Thymus (tissue), 11 donors: ENCODE measurements at regions not wholly inside any gene's neighbourhood (a gene's known extent, or its start where the extent isn't known, plus 50 kb on each side); places are given as distances from the start of the nearest gene placed in this dataset.

Source experiments
- DNase-seq, 9 donors: peaks; one replicate each; pipeline ENCODE4 v3.0.0-alpha.2; 2013; ENCODE audit warnings: low spot score in 9 of 9, low read depth in 6 of 9, missing footprints in 1 of 9
- H3K27ac ChIP-seq, 2 donors: one replicate each; pipeline ENCODE4 v1.5.1; 2013; ENCODE audit warnings: control low read depth in 1 of 2, low read depth in 1 of 2, low read length in 1 of 2, mild to moderate bottlenecking in 1 of 2, moderate library complexity in 1 of 2
- H3K27me3 ChIP-seq, 2 donors: one replicate each; pipeline ENCODE4 v1.5.1; 2013; ENCODE audit warnings: low read length in 1 of 2; ENCODE audit not compliant: control insufficient read depth in 2 of 2, insufficient read depth in 1 of 2
- H3K36me3 ChIP-seq, 2 donors: one replicate each; pipeline ENCODE4 v1.5.1; 2013; ENCODE audit warnings: low read length in 1 of 2, mild to moderate bottlenecking in 1 of 2, moderate library complexity in 1 of 2; ENCODE audit not compliant: control insufficient read depth in 2 of 2, insufficient read depth in 2 of 2
- H3K4me1 ChIP-seq, 2 donors: one replicate each; pipeline ENCODE4 v1.5.1; 2013; ENCODE audit warnings: low read length in 2 of 2; ENCODE audit not compliant: control insufficient read depth in 2 of 2, insufficient read depth in 2 of 2
- H3K4me3 ChIP-seq, 2 donors: one replicate each; pipeline ENCODE4 v1.5.1; 2013; ENCODE audit warnings: low read length in 2 of 2, control low read depth in 1 of 2, mild to moderate bottlenecking in 1 of 2
- H3K9me3 ChIP-seq, 2 donors: one replicate each; pipeline ENCODE4 v1.5.1; 2013; ENCODE audit warnings: low read length in 1 of 2, mild to moderate bottlenecking in 1 of 2; ENCODE audit not compliant: control insufficient read depth in 2 of 2, insufficient read depth in 1 of 2
- WGBS: extraction: QIAGEN DNeasy Blood & Tissue Kit; methylation state at CpG from one replicate; pipeline ENCODE4 v1.1.7; 2013; 5-methylcytosine and 5-hydroxymethylcytosine counted together
- donor health status: healthy.

DNA sequence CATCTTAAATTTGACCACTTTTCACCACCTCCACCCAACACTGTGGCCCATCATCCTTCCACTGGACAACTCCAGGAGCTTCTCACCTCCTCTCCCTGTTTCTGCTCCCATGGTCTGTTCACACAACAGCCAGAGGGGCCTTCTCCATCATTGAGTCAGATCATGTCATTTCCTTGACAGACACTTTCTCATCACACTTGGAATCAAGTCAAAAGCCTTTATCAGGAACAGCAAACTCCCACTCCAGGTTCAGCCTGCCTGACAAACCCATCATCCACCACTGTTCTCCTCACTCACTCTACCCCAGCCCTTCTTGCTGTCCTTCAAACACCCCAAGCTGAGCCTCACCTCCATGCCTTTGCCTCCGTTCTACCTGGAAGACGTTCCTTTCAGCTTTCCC, 78.4 kb upstream of the ADRA1B start:
- Histone ChIP-seq H3K9me3 (no peaks in the 10 kb centered on the region), H3K27ac (no peak overlapping the region), H3K27me3 (no peaks in the 10 kb centered on the region), H3K36me3 (no peaks in the 10 kb centered on the region), H3K4me1 (no peaks in the 10 kb centered on the region), H3K4me3 (no peak overlapping the region)
- WGBS = 95% methylated on average over 2 of the region's 2 CpGs
- no peak for DNase-seq

DNA sequence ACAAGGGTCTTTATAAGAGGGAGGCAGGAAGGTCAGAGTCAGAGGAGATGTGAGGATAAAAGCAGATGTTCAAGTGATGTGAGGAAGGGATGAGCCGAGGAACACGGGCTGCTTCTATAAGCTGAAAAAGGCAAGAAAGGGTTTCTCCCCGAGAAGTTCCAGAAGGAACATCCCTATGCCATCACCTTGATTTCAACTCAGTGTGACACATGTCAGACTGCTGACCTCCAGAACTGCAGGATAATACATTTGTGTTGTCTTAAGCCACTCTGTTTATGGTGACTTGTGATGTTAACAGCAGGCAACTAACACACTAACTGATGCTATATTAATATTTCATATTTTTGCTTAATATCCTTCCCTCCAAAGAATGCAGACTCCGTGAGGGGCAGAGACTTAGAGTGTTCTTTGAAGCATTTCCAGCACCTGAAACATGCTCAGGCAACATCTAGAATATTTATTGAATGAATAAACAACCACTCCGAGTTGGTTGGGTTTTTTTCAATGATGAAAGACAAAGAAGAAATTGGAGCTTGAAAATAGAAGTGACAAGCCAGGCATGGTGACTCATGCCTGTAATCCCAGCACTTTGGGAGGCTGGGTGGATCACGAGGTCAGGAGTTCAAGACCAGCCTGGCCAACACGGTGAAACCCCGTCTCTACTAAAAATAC, 77.6 kb upstream of the ADRA1B start:
- H3K36me3 ChIP-seq = no peaks in the 10 kb centered on the region
- WGBS = 90% methylated on average over 8 of the region's 8 CpGs

DNA sequence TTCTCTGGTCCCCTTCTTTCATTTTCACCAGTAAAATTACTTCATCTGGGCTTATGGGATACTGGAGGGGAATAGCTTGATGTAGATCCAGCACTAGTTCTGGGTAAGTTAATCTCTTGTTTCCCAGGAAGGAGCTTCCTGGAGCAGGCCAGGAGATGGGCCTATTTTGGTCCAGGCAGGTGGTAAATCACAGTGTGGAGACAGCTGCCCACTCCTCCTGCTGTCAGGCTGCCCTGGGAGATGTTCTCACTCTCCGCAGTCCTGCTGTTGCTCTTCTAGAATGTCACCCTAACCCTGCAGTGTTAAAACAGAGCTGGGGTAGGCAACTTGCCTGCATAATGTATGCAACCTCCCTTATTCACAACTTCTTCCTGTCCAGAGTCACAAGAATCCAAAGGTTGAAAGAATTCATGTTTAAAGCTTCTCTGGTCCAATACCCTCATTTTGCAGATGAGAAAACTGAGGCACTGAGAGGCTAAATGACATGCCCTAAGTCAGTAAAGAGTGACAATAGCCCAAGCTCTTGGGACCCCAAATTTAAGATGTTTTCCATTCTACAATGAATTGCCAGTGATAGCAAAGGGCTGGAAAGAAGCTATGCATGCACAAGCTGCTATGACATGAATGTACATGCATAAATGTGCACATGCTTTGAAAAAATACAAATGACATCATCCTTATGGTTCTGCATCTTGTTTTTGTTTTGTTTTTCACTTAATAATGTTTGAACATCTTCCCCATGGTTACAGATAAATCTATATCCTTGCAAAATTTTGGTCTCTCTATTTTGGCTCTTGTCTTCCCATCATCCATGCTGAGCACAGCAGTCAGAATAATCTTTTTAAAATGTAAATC, 71.8 kb upstream of the ADRA1B start:
- H3K27ac ChIP-seq = no peak overlapping the region
- H3K4me3 ChIP-seq = no peak overlapping the region
- no peaks in the 10 kb centered on the region for H3K36me3 ChIP-seq
- no peak for DNase-seq
- no peaks in the 10 kb centered on the region for H3K4me1 ChIP-seq
- H3K9me3 ChIP-seq = no peaks in the 10 kb centered on the region
- WGBS = 88% methylated on average over 1 of the region's 1 CpG
- no peaks in the 10 kb centered on the region for H3K27me3 ChIP-seq

More for the DNA sequence above, 77.6 kb upstream of the ADRA1B start:
- Histone ChIP-seq H3K27ac (no peak overlapping the region), H3K27me3 (no peaks in the 10 kb centered on the region), H3K4me1 (no peaks in the 10 kb centered on the region), H3K9me3 (no peaks in the 10 kb centered on the region), H3K4me3 (no peak overlapping the region)
- DNase-seq = no peak

DNA sequence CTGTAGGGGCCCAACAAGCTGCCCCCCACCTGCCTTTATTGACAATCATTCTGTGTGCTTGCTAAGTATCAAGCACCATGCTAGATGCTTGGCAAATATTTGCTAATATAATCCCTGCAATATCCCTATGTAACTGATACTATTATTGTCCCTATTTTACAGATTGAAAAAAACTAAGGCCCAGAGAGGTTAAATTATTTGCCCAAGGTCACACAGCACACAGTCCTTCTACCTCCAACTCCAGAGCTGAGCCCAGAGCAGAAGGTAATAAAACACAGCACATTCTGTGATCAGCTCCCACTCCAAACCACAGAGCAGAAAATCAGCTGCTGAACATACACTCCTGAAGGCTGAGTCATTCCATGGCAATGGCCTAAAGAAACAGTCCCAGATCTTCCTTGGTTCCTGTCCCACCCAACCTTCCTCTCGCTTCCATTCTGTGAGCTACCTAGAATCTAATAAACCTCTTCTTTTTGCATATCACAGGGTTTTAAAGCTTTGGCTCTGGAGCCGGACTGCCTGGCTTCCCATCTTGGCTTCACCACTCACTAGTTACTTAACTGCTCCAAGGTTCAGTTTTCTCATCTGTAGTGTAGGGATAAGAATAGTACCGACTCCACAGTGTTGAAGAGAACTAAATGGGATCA, 66.7 kb upstream of the ADRA1B start:
- H3K4me1 ChIP-seq = no peaks in the 10 kb centered on the region
- H3K36me3 ChIP-seq = no peaks in the 10 kb centered on the region
- no peaks in the 10 kb centered on the region for H3K27me3 ChIP-seq
- no peak for DNase-seq
- 95% methylated on average over 3 of the region's 3 CpGs for WGBS
- no peak overlapping the region for H3K4me3 ChIP-seq
- no peaks in the 10 kb centered on the region for H3K9me3 ChIP-seq
- no peak overlapping the region for H3K27ac ChIP-seq

DNA sequence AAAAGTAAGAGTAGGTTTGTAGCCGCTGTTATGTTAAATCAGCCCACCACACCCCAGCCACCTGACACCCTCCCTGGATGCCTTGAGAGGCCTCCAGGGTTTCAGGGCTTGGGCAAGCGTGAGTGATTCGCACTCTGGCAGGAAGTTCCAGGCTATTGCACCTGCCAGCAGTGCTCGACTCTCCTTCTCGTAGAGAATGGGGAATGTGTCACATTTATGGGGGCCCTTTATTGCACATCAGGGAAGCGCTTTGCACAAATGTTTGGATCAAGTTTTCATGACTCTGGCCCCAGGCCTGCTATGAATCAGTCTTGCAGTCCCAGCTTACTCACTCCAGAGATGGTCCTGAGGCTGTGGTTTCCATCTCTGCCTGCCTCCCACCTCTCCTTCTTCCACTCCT, 66.1 kb upstream of the ADRA1B start:
- H3K4me3 ChIP-seq = no peak overlapping the region
- 83% methylated on average over 6 of the region's 6 CpGs for WGBS
- no peaks in the 10 kb centered on the region for H3K9me3 ChIP-seq

DNA sequence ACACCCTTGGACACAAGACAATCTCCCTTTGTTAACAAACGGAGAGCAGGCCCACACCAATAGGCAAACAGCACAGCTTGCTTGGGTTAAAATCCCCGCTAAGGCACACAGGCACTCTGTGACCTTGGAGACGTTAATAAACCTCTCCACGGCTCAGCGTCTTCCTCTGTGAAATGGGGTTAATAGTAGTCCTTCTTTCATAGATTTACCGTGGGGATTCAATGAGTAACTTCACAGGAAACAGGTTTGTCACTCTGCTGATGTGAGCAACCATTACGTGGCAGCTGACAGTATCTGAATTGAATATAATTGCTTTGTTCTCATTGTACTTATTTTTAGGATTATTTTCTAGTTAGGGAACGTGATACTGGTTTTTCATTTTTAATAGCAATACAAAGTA, 65.2 kb upstream of the ADRA1B start:
- H3K4me3 ChIP-seq = no peak overlapping the region
- no peaks in the 10 kb centered on the region for H3K27me3 ChIP-seq
- H3K36me3 ChIP-seq = no peaks in the 10 kb centered on the region
- no peaks in the 10 kb centered on the region for H3K4me1 ChIP-seq
- no peak for DNase-seq
- no peaks in the 10 kb centered on the region for H3K9me3 ChIP-seq
- WGBS = 92% methylated on average over 8 of the region's 8 CpGs
- no peak overlapping the region for H3K27ac ChIP-seq

More for the DNA sequence above, 66.1 kb upstream of the ADRA1B start:
- Histone ChIP-seq H3K27ac (no peak overlapping the region), H3K4me1 (no peaks in the 10 kb centered on the region), H3K27me3 (no peaks in the 10 kb centered on the region), H3K36me3 (no peaks in the 10 kb centered on the region)
- DNase-seq = no peak

DNA sequence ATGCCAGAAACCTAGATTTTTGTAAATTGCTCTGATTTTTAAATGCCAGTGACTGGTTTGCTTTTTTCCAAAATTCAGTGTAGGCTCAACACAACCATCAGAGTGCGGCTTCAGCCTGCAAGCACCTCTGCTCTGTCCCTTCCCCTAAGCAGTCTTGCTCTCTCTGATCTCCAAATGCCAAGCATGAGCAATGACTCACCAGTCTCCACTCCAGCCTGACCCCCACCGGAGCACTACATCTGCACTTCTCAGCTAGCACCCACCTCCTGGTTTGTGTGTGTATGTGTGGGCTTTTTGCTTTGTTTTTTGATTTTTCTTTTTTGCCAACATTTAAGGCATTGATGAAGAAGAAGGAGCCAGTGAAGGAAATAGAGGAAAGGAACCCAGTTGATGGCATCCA, 61.4 kb upstream of the ADRA1B start:
- Histone ChIP-seq H3K36me3 (no peaks in the 10 kb centered on the region), H3K27me3 (no peaks in the 10 kb centered on the region), H3K9me3 (no peaks in the 10 kb centered on the region), H3K4me1 (no peaks in the 10 kb centered on the region), H3K4me3 (no peak overlapping the region), H3K27ac (no peak overlapping the region)
- no peak for DNase-seq
- WGBS = over 99% methylated on average over 2 of the region's 2 CpGs

DNA sequence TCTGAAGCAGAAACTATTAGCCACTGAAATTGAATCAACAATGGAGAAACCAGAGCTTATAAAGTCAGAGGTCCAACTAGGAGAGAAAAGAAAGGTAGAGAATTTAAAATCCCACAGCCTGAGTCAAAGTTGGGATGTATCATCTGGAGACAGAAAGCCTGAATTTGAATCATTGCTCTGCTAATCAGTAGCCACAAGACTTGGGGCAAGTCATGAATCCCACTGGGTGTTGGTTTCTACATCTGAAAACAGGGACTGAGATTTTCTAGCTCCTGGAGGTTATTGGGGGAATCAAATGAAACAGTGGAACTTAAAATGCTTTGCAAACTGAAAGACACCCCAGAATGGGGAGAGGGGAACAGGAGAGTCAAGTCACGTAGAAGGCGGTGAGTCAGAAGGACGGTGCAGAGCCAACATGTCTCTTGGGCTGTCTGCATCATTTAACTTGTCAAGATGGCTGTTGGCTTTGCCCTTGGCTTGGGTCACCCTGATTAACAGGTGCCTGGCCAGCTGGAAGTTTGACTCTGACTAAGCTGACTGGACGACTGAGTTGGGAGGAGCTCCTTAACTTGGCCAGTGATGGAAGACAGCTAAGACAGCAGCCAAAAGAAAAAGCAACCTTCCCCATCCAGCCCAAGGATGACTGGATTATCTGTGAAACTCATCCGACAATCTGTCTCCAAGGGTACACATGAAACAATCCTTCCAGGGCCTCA, 60.6 kb upstream of the ADRA1B start:
- 94% methylated on average over 5 of the region's 5 CpGs for WGBS
- H3K36me3 ChIP-seq = no peaks in the 10 kb centered on the region
- no peaks in the 10 kb centered on the region for H3K4me1 ChIP-seq
- H3K27ac ChIP-seq = no peak overlapping the region
- peaks cover 0 to 2% of the 10 kb centered on the region in 2 donors for H3K27me3 ChIP-seq
- DNase-seq = no peak
- H3K9me3 ChIP-seq = no peaks in the 10 kb centered on the region
- no peak overlapping the region for H3K4me3 ChIP-seq
